CD4-positive, alpha-beta T cell treated with Interleukin-2 at 100 ng/mL for 4 hours (primary cell): ENCODE measurements at regions not wholly inside any gene's neighbourhood (a gene's known extent, or its start where the extent isn't known, plus 50 kb on each side); places are given as distances from the start of the nearest gene placed in this dataset.
"Not testable (repeated sequence)": the region's sequence is repeated elsewhere in the genome, so short reads cannot be mapped to it uniquely, and the experiment has no call there.

Experiments
- DNase-seq: peaks from one replicate; pipeline ENCODE4 v3.0.0-alpha.2; 2020; ENCODE audit warnings: low spot score

DNA sequence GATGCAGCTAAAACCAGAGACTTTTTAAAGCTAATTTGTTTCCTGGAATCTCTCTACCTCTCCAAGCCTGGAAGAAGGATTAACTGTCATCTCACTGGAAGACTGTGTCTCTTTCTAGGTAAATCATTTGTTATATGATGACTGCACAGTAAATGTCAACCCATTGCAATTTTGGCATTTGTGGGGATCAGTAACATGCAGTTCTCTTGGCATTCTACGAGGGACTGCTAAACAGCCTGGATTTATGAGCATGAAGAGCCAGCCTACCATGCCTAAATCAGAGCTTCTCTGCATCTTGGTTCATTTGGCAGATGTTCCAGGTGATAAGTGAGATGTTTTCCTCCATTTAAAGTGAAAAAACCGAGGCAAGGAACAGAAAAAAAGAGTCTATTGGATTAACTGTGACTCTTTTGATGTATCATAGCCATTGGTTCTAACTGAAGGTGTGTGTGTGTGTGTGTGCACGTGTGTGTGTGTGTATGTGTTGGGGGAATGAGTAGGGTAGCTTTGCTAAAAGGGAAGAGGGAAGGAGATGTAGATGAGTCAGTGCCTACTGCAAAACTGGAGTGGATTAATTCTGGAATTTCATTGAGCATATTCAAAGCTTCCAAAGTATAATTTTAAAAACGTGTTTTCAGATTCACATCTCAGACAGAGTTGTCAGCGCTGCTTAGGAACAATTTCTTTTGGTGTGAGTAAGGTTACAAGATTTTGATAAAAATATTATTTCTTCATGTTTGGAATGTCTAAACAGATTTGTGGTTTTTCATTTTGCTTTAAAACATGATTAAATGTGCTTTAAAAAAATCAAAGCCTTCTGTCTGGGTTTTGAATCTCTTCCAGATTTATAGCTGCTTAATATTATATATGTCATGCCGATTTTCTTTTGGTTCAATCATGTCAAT lies 123.2 kb upstream of the LNX1 start:
- no peak for DNase-seq

DNA sequence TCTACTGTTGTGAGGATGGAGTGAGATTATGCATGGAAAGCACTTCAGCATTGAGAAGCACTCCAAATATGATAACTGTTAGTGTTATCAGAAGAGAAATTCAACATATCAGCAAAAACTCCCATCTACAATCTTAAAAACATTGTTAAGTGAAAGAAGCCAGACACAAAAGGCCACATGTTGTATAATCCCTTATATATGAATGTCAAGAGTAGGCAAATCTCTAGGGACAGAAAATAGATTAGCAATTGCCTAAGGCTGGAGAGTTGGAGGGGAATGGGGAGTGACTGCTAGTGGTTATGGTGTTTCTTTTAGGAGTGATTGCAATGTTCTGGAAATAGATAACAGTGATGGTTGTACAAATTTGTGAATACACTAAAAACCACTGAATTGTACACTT lies 122.5 kb upstream of the LNX1 start:
- DNase-seq = no peak

GRCh38 chr4:53713296-53713695 lies 122.0 kb upstream of the LNX1 start:
- DNase-seq = no peak

- DNase-seq = no peak
These were observed 121.2 kb upstream of the LNX1 start for GRCh38 chr4:53712408-53713020.

GRCh38 chr4:53711926-53712325 lies 120.6 kb upstream of the LNX1 start:
- DNase-seq = no peak

GRCh38 chr4:53709693-53710092 lies 118.4 kb upstream of the LNX1 start:
- no peak for DNase-seq

GRCh38 chr4:53707491-53707890 lies 116.2 kb upstream of the LNX1 start:
- DNase-seq = no peak

DNA sequence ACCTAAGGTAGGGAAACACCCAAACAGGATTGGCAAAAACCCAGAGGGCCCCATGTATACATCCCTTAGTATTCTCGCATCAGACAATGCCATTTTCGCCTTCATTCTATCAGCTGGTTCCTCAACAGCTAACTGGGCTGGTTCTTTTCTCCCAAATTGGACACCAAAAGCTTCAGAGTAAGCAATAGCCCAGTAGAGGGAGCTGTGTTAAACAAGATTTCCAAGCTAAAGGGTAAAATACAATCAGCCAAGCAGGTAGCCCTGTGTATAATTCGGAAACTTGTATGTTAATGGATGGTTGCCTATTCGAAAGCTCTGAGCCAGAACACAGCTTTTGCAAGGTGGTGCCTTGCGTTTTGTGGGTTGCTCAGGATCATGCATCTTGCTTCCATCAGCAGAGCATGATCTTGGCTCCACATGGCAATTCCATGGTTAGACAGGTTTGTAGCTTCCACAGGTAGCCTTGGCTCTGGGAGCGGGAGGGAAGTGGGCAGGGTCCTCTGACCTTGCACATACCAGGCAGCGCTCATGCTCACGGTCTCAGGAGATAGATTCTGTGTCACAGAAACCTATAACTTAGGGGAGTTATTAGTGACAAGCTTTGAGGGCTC lies 115.2 kb upstream of the LNX1 start:
- no peak for DNase-seq

- DNase-seq = no peak
These were observed 114.7 kb upstream of the LNX1 start for GRCh38 chr4:53705972-53706371.

DNA sequence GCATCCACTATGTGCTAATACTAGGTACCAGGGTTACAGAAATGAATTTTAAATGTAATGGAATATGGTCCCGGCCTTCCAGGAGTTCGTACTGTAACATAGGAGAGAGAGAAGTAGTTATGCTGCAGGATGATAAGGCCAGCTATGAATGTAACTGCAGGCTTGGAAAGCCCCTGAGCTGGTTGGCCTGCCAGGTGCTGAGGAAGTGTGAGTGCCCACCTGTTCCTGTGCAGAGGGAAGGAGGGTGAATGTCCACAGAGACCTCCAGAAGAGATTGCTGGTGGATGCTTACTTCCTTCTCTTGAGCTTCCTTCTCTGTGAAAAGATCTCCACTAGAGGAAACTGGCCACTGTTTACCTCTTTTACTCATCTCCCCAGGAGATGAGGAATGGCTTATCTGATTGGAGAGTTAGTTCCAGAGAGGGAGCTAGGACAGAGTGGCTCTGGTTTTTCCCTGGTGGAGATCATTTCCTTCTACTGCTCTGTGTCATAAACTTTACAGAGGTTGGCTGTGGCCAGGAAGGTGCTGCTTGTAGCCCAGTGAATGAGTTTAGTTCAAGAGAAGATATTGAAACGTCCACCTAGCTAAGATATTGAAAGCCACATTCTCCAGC lies 114.0 kb upstream of the LNX1 start:
- no peak for DNase-seq

DNA sequence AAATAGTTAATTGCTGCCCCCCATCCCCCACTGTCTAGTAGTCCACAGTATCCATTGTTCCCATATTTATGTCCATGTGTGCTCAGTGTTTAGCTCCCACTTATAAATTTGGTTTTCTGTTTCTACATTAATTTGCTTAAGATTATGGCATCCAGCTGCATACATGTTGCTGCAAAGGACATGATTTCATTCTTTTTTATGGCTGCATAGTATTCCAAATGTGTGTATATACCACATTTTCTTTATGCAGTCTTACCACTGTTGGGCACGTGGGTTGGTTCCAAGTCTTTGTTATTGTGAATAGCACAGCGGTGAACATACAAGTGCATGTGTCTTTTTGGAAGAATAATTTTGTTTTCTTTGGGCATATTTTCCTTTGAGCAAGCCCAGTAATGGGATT lies 113.0 kb upstream of the LNX1 start:
- DNase-seq = no peak

GRCh38 chr4:53703267-53703655 lies 112.0 kb upstream of the LNX1 start:
- DNase-seq = no peak

DNA sequence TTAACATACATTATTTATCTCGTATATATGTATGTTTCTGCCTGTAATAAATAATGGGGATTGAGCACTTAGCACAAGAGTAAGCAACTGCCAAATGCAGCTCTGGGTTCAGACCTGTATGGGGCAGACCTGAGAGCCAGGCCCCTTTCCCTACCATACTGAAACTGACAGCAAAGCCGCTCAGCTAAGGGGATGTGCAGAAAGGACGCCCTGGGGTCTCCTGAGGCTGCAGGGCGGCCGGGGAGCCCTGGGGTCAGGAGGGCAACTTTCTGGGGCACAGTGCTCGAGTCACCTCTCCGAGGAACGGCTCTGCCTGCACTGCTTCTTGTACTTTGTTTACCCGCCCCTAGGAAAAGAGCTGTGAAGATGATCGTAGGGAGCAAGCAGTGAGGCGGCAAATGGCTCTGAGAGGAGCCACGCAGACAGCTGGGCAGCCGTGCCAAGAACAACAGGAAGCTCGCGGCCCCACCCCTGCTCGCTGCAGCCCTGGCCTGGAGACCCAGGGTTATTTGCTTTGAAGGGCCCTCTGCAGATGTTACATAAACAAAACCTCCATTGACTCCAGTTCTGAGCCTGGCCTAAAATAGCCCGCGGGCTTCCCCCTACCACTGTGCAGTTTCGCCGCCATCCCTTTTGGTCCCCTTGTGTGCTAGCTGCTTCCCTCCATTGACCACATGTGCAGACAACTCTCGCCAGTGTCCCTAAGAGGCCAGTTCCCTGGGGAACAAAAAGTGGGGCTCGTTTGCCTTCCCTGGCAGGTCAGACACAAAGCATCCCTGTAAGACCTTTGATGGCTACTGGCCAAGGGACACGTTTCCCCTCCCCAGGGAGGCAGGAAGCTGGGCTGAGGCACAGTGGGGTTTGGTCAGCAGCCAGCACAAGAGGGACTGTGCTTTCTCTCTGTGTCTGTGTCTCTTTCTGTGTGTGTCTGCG lies 111.3 kb upstream of the LNX1 start:
- DNase-seq = no peak

GRCh38 chr4:53701260-53701659 lies 110.0 kb upstream of the LNX1 start:
- not testable (repeated sequence) for DNase-seq

GRCh38 chr4:53699310-53699709 lies 108.0 kb upstream of the LNX1 start:
- not testable (repeated sequence) for DNase-seq

GRCh38 chr4:53697016-53697685 lies 105.9 kb upstream of the LNX1 start:
- no peak for DNase-seq

DNA sequence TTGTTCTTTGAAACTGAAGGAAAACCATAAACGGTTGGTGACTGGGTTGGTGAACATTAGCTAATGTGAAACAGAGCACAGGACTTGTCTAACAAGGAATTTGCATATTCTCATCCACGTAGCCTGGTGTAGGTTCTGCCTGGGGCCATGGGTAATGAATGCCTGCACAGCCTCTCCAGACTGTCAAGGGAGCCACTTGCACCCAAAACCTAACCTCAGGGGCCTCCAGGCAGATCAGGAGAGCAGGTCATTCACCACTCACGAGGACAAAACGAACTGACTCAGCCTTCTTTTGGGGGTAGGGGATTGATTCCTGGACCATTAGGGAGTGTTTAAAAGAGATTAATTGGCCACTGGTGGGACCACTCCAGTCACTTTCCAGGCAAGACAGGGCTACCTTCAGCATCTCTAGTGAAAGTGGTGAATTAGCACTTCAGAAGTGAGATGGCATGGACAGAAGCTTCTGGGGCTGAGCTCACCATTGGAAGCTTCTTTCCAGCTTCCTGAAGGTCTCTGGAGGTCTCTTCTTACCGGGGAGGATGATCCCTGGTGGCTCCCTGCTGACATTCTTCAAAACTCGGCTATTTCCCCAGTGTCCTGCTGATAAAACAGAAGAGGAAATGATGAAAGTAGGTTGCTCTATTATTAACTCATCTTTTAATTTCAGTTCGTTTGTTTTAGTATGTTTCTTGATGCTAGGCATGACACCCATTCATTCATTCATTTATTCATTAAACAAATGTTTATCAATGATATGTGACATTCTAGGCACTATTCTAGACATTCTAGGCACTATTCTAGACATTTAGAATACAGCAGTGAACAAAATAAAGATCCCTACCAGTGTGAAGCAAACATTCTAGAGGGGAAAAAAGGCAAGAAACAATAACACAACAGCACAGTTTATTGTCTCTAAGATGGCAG lies 104.5 kb upstream of the LNX1 start:
- DNase-seq = no peak

DNA sequence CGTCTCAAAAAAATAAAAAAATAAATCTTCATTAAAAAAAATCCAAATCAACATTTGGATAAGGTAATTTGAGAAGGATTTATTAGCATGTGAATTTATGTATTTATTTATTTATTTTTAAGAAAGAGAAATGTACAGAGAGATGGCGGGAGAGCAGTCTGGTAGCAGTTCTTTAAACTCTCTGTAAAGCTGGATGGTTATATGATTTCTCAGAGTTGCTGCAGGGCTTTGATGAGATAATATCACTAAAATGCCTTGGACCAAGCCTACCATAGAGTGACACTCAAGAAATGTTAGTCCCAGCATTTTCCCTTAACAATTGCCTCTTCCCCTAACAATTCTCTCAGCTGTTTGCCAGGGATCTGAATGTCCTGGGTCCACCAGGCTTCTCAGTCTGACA lies 103.4 kb upstream of the LNX1 start:
- no peak for DNase-seq

GRCh38 chr4:53693909-53694308 lies 102.6 kb upstream of the LNX1 start:
- no peak for DNase-seq

DNA sequence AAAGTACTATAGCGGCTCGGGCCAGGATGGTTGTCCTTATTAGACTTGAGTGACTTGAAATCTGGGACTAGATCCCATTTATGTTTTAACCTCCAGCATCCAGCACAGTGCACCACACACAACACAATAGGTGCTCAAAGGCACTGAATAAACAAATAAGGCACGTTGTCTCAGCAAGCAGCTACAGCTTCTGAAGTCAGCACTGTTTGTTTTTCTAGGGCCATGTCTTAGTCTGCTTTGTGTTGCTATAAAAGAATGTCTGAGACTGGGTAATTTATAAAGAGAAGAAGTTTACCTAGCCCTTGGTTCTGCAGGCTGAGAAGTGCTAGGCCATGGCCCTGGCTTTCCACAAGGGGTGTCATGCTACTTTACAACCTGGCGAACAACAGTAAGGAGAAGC lies 102.1 kb upstream of the LNX1 start:
- no peak for DNase-seq
